ENCODE measurements at regions not wholly inside any gene's neighbourhood (a gene's known extent, or its start where the extent isn't known, plus 50 kb on each side); places are given as distances from the start of the nearest gene placed in this dataset.

DNA sequence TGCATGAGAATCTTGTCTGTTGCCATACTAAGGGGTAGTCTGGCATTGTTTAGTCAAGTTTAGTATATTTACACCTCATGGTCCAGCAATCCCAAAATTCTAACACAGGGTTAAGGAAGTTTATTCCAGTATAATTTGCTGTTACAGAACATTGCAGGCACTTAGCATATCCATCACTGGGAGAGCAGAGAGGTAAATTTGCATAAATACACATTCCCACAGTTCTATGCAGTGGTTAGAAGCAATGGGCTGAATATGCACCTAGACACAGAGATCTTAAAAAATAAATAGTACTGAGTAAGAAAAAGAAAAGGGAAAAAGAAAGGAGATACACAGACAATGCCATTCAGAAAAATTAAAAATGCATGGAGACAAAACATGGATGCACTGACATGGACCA lies 692.3 kb upstream of the MEF2C start:
- ATAC-seq (ENCODE audit: low read depth), result no peak
- H3K18ac ChIP-seq (ENCODE audit: low read depth, low read length), result no peak overlapping the region
- H4K91ac ChIP-seq (ENCODE audit: insufficient read depth, low read depth, low read length), result no peak overlapping the region
- DNase-seq, result no peak
- no peaks in the 10 kb centered on the region for H3K27me3 ChIP-seq (ENCODE audit: control insufficient read depth, insufficient read depth, low read length)
- H2AK9ac ChIP-seq (replicated peaks; ENCODE audit: low read depth, low read length, poor library complexity), result no peak overlapping the region
- H4K8ac ChIP-seq (ENCODE audit: low read depth in 2 of 2, low read length in 2 of 2), result no peak overlapping the region
- no peak overlapping the region for H2BK20ac ChIP-seq (ENCODE audit: low read depth, low read length)
- intact Hi-C loops (cut with micrococcal nuclease), result no loop called here
- no peaks in the 10 kb centered on the region for H3K4me1 ChIP-seq (ENCODE audit: control insufficient read depth, insufficient read depth, low read length)
- H3K9me3 ChIP-seq (ENCODE audit: control insufficient read depth, insufficient read depth, low read length), result no peaks in the 10 kb centered on the region
- no peak overlapping the region for H3K4me2 ChIP-seq (ENCODE audit: low read depth, low read length)
- TF ChIP-seq MXI1 (IDR thresholded peaks at IDR 0.05; ENCODE audit: borderline replicate concordance, low read depth, low read length) (no peak), SMC3 (IDR thresholded peaks at IDR 0.05; ENCODE audit: low read depth, low read length) (no peak), NFE2L2 (IDR thresholded peaks at IDR 0.05; ENCODE audit: low read depth, low read length) (no peak), RFX5 (IDR thresholded peaks at IDR 0.05; ENCODE audit: low read depth, low read length) (no peak), BHLHE40 (IDR thresholded peaks at IDR 0.05; ENCODE audit: low read depth, low read length) (no peak), RCOR1 (IDR thresholded peaks at IDR 0.05; ENCODE audit: insufficient replicate concordance, low read length) (no peak), CEBPB (IDR thresholded peaks at IDR 0.05; ENCODE audit: low read depth, low read length) (no peak), CHD1 (IDR thresholded peaks at IDR 0.05; ENCODE audit: low read depth, low read length) (no peak), MAFK (IDR thresholded peaks at IDR 0.05; ENCODE audit: low read depth, low read length) (no peak), FOS (IDR thresholded peaks at IDR 0.05; ENCODE audit: low read depth, low read length) (no peak), POLR2A (IDR thresholded peaks at IDR 0.05; ENCODE audit: low read depth, low read length) (no peak), RAD21 (IDR thresholded peaks at IDR 0.05; ENCODE audit: low read length) (no peak), MAZ (IDR thresholded peaks at IDR 0.05; ENCODE audit: borderline replicate concordance, low read depth, low read length) (no peak)
- TF ChIP-seq, protein P1, sequence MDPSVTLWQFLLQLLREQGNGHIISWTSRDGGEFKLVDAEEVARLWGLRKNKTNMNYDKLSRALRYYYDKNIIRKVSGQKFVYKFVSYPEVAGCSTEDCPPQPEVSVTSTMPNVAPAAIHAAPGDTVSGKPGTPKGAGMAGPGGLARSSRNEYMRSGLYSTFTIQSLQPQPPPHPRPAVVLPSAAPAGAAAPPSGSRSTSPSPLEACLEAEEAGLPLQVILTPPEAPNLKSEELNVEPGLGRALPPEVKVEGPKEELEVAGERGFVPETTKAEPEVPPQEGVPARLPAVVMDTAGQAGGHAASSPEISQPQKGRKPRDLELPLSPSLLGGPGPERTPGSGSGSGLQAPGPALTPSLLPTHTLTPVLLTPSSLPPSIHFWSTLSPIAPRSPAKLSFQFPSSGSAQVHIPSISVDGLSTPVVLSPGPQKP (IDR thresholded peaks at IDR 0.05; ENCODE audit: borderline replicate concordance, low read depth, low read length), result no peak
- TF ChIP-seq, protein P2, sequence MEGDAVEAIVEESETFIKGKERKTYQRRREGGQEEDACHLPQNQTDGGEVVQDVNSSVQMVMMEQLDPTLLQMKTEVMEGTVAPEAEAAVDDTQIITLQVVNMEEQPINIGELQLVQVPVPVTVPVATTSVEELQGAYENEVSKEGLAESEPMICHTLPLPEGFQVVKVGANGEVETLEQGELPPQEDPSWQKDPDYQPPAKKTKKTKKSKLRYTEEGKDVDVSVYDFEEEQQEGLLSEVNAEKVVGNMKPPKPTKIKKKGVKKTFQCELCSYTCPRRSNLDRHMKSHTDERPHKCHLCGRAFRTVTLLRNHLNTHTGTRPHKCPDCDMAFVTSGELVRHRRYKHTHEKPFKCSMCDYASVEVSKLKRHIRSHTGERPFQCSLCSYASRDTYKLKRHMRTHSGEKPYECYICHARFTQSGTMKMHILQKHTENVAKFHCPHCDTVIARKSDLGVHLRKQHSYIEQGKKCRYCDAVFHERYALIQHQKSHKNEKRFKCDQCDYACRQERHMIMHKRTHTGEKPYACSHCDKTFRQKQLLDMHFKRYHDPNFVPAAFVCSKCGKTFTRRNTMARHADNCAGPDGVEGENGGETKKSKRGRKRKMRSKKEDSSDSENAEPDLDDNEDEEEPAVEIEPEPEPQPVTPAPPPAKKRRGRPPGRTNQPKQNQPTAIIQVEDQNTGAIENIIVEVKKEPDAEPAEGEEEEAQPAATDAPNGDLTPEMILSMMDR (conservative IDR thresholded peaks at IDR 0.05; ENCODE audit: low read depth, low read length), result no peak
- TF ChIP-seq, protein P3, sequence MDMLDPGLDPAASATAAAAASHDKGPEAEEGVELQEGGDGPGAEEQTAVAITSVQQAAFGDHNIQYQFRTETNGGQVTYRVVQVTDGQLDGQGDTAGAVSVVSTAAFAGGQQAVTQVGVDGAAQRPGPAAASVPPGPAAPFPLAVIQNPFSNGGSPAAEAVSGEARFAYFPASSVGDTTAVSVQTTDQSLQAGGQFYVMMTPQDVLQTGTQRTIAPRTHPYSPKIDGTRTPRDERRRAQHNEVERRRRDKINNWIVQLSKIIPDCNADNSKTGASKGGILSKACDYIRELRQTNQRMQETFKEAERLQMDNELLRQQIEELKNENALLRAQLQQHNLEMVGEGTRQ (IDR thresholded peaks at IDR 0.05; ENCODE audit: low read depth, low read length), result no peak
- H2AFZ ChIP-seq (replicated peaks; ENCODE audit: low read length, poor library complexity), result no peak overlapping the region
- no peak overlapping the region for H2BK5ac ChIP-seq (ENCODE audit: low read depth, low read length, poor library complexity, severe bottlenecking)
- H4K20me1 ChIP-seq (ENCODE audit: insufficient read depth, low read length), result no peaks in the 10 kb centered on the region
- no peaks in the 10 kb centered on the region for H3K9me1 ChIP-seq (ENCODE audit: insufficient read depth, low read length)
- no TSS peak for BruUV-seq (replicated peaks)
- H3K9ac ChIP-seq (ENCODE audit: low read depth, low read length), result no peak overlapping the region
- ChIA-PET POLR2A (ENCODE audit: unreplicated experiment) (no interaction called here), CTCF (no interaction called here)
- no peak overlapping the region for H3K4me3 ChIP-seq (ENCODE audit: insufficient read depth, low read depth, low read length)
- no peak overlapping the region for H2BK15ac ChIP-seq (ENCODE audit: low read depth, low read length)
- no peak overlapping the region for H3K27ac ChIP-seq (ENCODE audit: insufficient read depth, low read length)
- no peak overlapping the region for H3K23ac ChIP-seq (ENCODE audit: low read depth, low read length)
- H2BK120ac ChIP-seq (ENCODE audit: low read depth, low read length), result no peak overlapping the region
- no peaks in the 10 kb centered on the region for H3K36me3 ChIP-seq (ENCODE audit: control insufficient read depth, insufficient read depth, low read length)
- H3K4ac ChIP-seq (ENCODE audit: low read depth, low read length), result no peak overlapping the region
- no peaks in the 10 kb centered on the region for H3K79me1 ChIP-seq (ENCODE audit: low read depth in 1 of 2, low read length in 2 of 2)
- no peak overlapping the region for H4K5ac ChIP-seq (ENCODE audit: low read depth, low read length)
- in situ Hi-C loops (cut with MboI; ENCODE audit: low sequenced_read_pairs), result no loop called here
- no peak overlapping the region for H2AK5ac ChIP-seq (ENCODE audit: low read depth, low read length)
- dilution Hi-C loops (cut with HindIII; ENCODE audit: low sequenced_read_pairs, unreplicated experiment), result no loop called here
- no peak overlapping the region for H3K14ac ChIP-seq (replicated peaks; ENCODE audit: low read depth, low read length)
- H3K56ac ChIP-seq (ENCODE audit: extremely low read depth, insufficient read depth, low read length), result no peak overlapping the region
